HEK293T (cell line): ENCODE measurements at regions not wholly inside any gene's neighbourhood (a gene's known extent, or its start where the extent isn't known, plus 50 kb on each side); places are given as distances from the start of the nearest gene placed in this dataset.

Experiments
- ARNT ChIP-seq: fragments of 450-650 bp; IDR thresholded peaks from 2 replicates; pipeline ENCODE4 v1.6.1; 2017; ENCODE audit warnings: mild to moderate bottlenecking
- BHLHE40 ChIP-seq: fragments of 450-650 bp; IDR thresholded peaks from 2 replicates; pipeline ENCODE4 v1.6.1; 2016; ENCODE audit warnings: mild to moderate bottlenecking, moderate library complexity, borderline replicate concordance
- ELF4 ChIP-seq: fragments of 450-650 bp; IDR thresholded peaks from 2 replicates; pipeline ENCODE4 v1.6.1; 2017; ENCODE audit warnings: antibody characterized with exemption
- FOXA1 ChIP-seq: fragments of 450-650 bp; IDR thresholded peaks from 2 replicates; pipeline ENCODE4 v1.6.1; 2016; ENCODE audit warnings: mild to moderate bottlenecking
- FOXM1 ChIP-seq: fragments of 450-650 bp; IDR thresholded peaks from 2 replicates; pipeline ENCODE4 v1.6.1; 2017; ENCODE audit warnings: mild to moderate bottlenecking, borderline replicate concordance
- L3MBTL2 ChIP-seq: fragments of 450-650 bp; conservative IDR thresholded peaks from 2 replicates; pipeline ENCODE4 v1.6.1; 2016; ENCODE audit warnings: mild to moderate bottlenecking
- SP1 ChIP-seq: fragments of 450-650 bp; IDR thresholded peaks from 2 replicates; pipeline ENCODE4 v1.6.1; 2017
- SUZ12 ChIP-seq: fragments of 450-650 bp; IDR thresholded peaks from 2 replicates; pipeline ENCODE4 v1.6.1; 2016; ENCODE audit warnings: mild to moderate bottlenecking
- TARDBP ChIP-seq: fragments of 450-650 bp; IDR thresholded peaks from 2 replicates; pipeline ENCODE4 v1.6.1; 2016
- ZNF384 ChIP-seq: fragments of 450-650 bp; IDR thresholded peaks from 2 replicates; pipeline ENCODE4 v1.6.1; 2016
- TF ChIP-seq, protein P1 (sequence below): fragments of 450-650 bp; IDR thresholded peaks from 2 replicates; pipeline ENCODE4 v1.6.1; 2016

DNA sequence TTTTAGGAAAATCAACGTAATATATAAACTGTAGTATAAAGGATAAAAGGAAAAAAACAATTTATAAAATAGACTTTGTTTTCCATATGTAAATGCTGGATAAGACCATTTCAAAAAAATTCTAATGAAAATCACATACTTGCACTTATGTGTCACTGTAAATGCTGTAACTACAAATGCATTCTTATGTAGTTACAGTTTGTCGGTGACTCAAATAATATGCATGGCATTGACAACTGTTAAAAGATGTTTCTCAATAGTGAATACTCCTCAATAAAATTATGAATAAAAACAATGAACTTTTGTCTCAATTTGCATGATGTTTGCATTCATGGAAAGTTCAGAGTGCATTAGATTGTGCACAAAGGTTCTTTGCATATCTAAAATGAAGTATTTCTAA lies 614.0 kb upstream of the CHRM3 start:
- no peak for TF ChIP-seq SP1
- TF ChIP-seq ELF4: no peak
- TF ChIP-seq BHLHE40: no peak
- no peak for TF ChIP-seq FOXM1
- TF ChIP-seq, protein P1, sequence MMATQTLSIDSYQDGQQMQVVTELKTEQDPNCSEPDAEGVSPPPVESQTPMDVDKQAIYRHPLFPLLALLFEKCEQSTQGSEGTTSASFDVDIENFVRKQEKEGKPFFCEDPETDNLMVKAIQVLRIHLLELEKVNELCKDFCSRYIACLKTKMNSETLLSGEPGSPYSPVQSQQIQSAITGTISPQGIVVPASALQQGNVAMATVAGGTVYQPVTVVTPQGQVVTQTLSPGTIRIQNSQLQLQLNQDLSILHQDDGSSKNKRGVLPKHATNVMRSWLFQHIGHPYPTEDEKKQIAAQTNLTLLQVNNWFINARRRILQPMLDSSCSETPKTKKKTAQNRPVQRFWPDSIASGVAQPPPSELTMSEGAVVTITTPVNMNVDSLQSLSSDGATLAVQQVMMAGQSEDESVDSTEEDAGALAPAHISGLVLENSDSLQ: no peak
- TF ChIP-seq TARDBP: no peak
- no peak for TF ChIP-seq L3MBTL2
- no peak for TF ChIP-seq ARNT
- TF ChIP-seq SUZ12: no peak
- TF ChIP-seq FOXA1: no peak
- no peak for TF ChIP-seq ZNF384
